Esophagus muscularis mucosa (tissue), 4 donors: ENCODE measurements at regions not wholly inside any gene's neighbourhood (a gene's known extent, or its start where the extent isn't known, plus 50 kb on each side); places are given as distances from the start of the nearest gene placed in this dataset.
"Not testable (repeated sequence)": the region's sequence is repeated elsewhere in the genome, so short reads cannot be mapped to it uniquely, and the experiment has no call there.

Experiments
- DNase-seq: peaks from one replicate; pipeline ENCODE4 v3.0.0-alpha.2; 2017; ENCODE audit errors: extremely low spot score
- H3K27ac ChIP-seq, 4 donors: fragments of 200-600 bp; sonication (generic); replicated peaks in 1 of 4; 1 replicate in 3 of 4; 2 replicates in 1 of 4; pipeline ENCODE4 v1.5.1; 2016 to 2019; ENCODE audit warnings: mild to moderate bottlenecking in 1 of 4
- H3K27me3 ChIP-seq, 4 donors: fragments of 200-600 bp; sonication (generic); one replicate each; pipeline versions ENCODE4 v1.5.1 to v1.6.0; 2016 to 2019
- H3K36me3 ChIP-seq, 4 donors: fragments of 200-600 bp; sonication (generic); one replicate each; pipeline ENCODE4 v1.5.1; 2016 to 2019
- H3K4me1 ChIP-seq, 4 donors: fragments of 200-600 bp; sonication (generic); one replicate each; pipeline ENCODE4 v1.5.1; 2016 to 2019
- H3K4me3 ChIP-seq, 4 donors: fragments of 200-600 bp; sonication (generic); 1 replicate in 2 of 4; 2 replicates in 2 of 4; pipeline ENCODE4 v1.5.1; 2016 to 2019; ENCODE audit warnings: mild to moderate bottlenecking in 4 of 4, moderate library complexity in 1 of 4
- H3K9me3 ChIP-seq, 4 donors: fragments of 200-600 bp; sonication (generic); 1 replicate in 3 of 4; 2 replicates in 1 of 4; pipeline ENCODE4 v1.5.1; 2016 to 2019
- CTCF ChIP-seq, 3 experiments: fragments of 200-600 bp in 2 of 3; fragments of 450-650 bp in 1 of 3; sonication (generic) in 2 of 3; IDR thresholded peaks; one replicate each; pipeline ENCODE4 v1.5.1; 2017 to 2019; ENCODE audit warnings: antibody characterized with exemption in 3 of 3, mild to moderate bottlenecking in 2 of 3, moderate library complexity in 1 of 3
- EP300 ChIP-seq: sonication (generic); formaldehyde crosslinking; IDR thresholded peaks from one replicate; pipeline ENCODE4 v1.6.1; 2017; ENCODE audit warnings: antibody characterized with exemption
- POLR2A ChIP-seq: fragments of 450-650 bp; IDR thresholded peaks from one replicate; pipeline ENCODE4 v1.6.1; 2017; ENCODE audit warnings: antibody characterized with exemption, moderate library complexity, mild to moderate bottlenecking, low read depth
- POLR2AphosphoS5 ChIP-seq, 2 donors: sonication (generic); formaldehyde crosslinking; IDR thresholded peaks; one replicate each; pipeline ENCODE4 v1.6.1; 2017; ENCODE audit warnings: antibody characterized with exemption in 2 of 2
- WGBS: methylation state at CpG from one replicate; pipeline ENCODE4 v1.1.5; 2018; 5-methylcytosine and 5-hydroxymethylcytosine counted together
- intact Hi-C: fragments of 100-400 bp; cut with DNase I; formaldehyde crosslinking; loops from one replicate; pipeline ENCODE4 v1.15.1; 2023

GRCh38 chr7:13117592-13117991 lies 430.2 kb downstream of the ARL4A start:
- H3K4me3 ChIP-seq, result no peak overlapping the region
- H3K27ac ChIP-seq, result no peak overlapping the region
- H3K36me3 ChIP-seq, result no peaks in the 10 kb centered on the region
- intact Hi-C loops, result no loop called here
- DNase-seq, result no peak
- TF ChIP-seq POLR2A, result no peak
- TF ChIP-seq EP300, result no peak
- no peak for TF ChIP-seq CTCF (IDR thresholded peaks at IDR 0.05)
- TF ChIP-seq POLR2AphosphoS5 (IDR thresholded peaks at IDR 0.05), result no peak
- H3K9me3 ChIP-seq, result no peaks in the 10 kb centered on the region
- no peaks in the 10 kb centered on the region for H3K4me1 ChIP-seq
- no peaks in the 10 kb centered on the region for H3K27me3 ChIP-seq

DNA sequence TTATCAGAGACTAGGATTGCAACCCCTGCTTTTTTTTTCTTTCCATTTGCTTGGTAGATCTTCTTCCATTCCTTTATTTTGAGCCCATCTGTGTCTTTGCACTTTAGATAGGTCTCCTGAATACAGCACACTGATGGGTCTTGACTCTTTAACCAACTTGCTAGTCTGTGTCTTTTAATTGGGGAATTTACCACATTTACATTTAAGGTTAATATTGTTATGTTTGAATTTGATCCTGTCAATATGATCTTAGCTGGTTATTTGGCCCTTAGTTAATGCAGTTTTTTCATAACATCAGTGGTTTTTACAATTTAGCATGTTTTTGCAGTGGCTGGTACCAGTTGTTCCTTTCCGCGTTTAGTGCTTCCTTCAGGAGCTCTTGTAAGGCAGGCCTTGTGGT lies 437.2 kb downstream of the ARL4A start:
- WGBS, result 92% methylated on average over 2 of the region's 2 CpGs
- H3K4me1 ChIP-seq, H3K36me3 ChIP-seq, intact Hi-C loops, H3K27ac ChIP-seq, H3K27me3 ChIP-seq, DNase-seq, H3K4me3 ChIP-seq: not testable (repeated sequence)
- H3K9me3 ChIP-seq, result peaks cover 0 to 12% (median 0%) of the 10 kb centered on the region in 4 donors

GRCh38 chr7:13126347-13126746 lies 438.9 kb downstream of the ARL4A start:
- no peak for DNase-seq
- peaks cover 0 to 12% (median 0%) of the 10 kb centered on the region in 4 donors for H3K9me3 ChIP-seq
- no peak overlapping the region for H3K4me3 ChIP-seq
- intact Hi-C loops, result no loop called here
- H3K4me1 ChIP-seq, result no peaks in the 10 kb centered on the region
- H3K27ac ChIP-seq, result no peak overlapping the region
- 77% methylated on average over 5 of the region's 5 CpGs for WGBS
- H3K27me3 ChIP-seq, result no peaks in the 10 kb centered on the region
- TF ChIP-seq EP300 (no peak), POLR2AphosphoS5 (IDR thresholded peaks at IDR 0.05) (no peak), POLR2A (no peak), CTCF (IDR thresholded peaks at IDR 0.05) (no peak)
- H3K36me3 ChIP-seq, result no peaks in the 10 kb centered on the region

DNA sequence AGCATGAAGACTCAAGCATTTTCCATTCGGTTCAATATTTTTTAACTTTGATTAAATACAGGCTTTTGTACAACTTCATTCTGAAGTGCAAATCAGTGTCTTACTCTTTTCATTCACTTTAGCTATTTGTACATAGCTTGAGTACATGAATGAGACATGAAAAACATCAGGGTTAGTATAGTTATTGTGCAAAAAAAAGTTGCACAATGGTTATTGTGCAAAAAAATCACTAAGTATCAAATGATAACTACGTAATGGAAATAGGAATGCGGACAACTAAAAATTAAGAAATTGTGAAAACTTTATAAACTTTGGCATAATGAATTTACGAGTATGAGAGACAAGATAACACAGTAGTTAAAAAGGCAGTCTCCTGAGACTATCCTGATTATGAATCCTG lies 442.9 kb downstream of the ARL4A start:
- no peaks in the 10 kb centered on the region for H3K36me3 ChIP-seq
- intact Hi-C loops, result no loop called here
- no peak overlapping the region for H3K4me3 ChIP-seq
- no peak for DNase-seq
- H3K27ac ChIP-seq, result no peak overlapping the region
- peaks cover 0 to 3% (median 0%) of the 10 kb centered on the region in 4 donors for H3K9me3 ChIP-seq
- TF ChIP-seq POLR2A (no peak), POLR2AphosphoS5 (IDR thresholded peaks at IDR 0.05) (no peak), EP300 (no peak)
- no peaks in the 10 kb centered on the region for H3K4me1 ChIP-seq
- WGBS, result 88% methylated on average over 4 of the region's 4 CpGs
- H3K27me3 ChIP-seq, result no peaks in the 10 kb centered on the region

DNA sequence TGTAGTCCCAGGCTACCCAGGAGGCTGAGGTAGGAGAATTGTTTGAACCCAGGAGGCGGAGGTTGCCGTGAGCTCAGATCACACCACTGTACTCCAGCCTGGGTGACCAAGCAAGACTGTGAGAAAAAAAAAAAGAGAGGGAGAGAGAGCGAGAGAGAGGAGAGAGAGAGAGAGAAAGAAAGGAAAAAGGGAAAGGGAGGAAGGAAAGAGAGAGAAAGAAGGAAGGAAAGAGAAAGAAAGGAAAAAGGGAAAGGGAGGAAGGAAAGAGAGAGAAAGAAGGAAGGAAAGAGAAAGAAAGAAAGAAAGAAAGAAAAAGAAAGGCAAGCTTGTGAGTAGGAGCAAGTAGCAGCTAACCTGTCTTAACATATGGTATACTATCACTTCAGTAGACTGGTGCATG lies 443.5 kb downstream of the ARL4A start:
- H3K36me3 ChIP-seq, DNase-seq, H3K9me3 ChIP-seq, H3K4me3 ChIP-seq, intact Hi-C loops, H3K27me3 ChIP-seq, H3K4me1 ChIP-seq, H3K27ac ChIP-seq: not testable (repeated sequence)
- 80% methylated on average over 3 of the region's 3 CpGs for WGBS

DNA sequence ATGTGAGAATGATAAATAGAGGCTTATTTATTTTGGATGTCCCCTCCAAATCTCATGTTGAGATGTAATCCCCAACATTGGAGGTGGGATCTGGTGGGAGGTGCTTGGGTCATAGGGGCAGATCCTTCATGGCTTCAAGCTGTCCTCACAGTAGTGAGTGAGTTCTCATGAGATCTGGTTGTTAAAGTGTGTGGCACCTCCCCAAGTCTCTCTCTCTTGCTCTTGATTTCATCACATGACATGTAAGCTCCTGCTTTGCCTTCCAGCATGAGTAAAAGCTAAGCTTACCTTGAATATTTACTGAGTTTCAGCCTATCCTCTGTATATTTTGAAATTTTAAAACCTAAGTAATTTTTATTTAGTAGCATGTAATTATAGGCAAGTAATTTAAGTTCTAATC lies 444.9 kb downstream of the ARL4A start:
- Histone ChIP-seq H3K36me3 (no peaks in the 10 kb centered on the region), H3K4me3 (no peak overlapping the region), H3K4me1 (no peaks in the 10 kb centered on the region), H3K27ac (no peak overlapping the region), H3K9me3 (no peaks in the 10 kb centered on the region), H3K27me3 (no peaks in the 10 kb centered on the region)
- intact Hi-C loops, result no loop called here
- no peak for DNase-seq
- TF ChIP-seq EP300 (no peak), CTCF (IDR thresholded peaks at IDR 0.05) (no peak), POLR2AphosphoS5 (IDR thresholded peaks at IDR 0.05) (no peak), POLR2A (no peak)

GRCh38 chr7:13136345-13136744 lies 448.9 kb downstream of the ARL4A start:
- H3K9me3 ChIP-seq, H3K4me1 ChIP-seq, intact Hi-C loops, H3K36me3 ChIP-seq, DNase-seq, H3K4me3 ChIP-seq, H3K27me3 ChIP-seq, H3K27ac ChIP-seq: not testable (repeated sequence)
- WGBS, result 98% methylated on average over 6 of the region's 6 CpGs
